ENCODE measurements at regions not wholly inside any gene's neighbourhood (a gene's known extent, or its start where the extent isn't known, plus 50 kb on each side); places are given as distances from the start of the nearest gene placed in this dataset.

GRCh38 chr3:72458375-72458774 is 389.9 kb downstream of the SHQ1 start:
- TF ChIP-seq, protein P1, sequence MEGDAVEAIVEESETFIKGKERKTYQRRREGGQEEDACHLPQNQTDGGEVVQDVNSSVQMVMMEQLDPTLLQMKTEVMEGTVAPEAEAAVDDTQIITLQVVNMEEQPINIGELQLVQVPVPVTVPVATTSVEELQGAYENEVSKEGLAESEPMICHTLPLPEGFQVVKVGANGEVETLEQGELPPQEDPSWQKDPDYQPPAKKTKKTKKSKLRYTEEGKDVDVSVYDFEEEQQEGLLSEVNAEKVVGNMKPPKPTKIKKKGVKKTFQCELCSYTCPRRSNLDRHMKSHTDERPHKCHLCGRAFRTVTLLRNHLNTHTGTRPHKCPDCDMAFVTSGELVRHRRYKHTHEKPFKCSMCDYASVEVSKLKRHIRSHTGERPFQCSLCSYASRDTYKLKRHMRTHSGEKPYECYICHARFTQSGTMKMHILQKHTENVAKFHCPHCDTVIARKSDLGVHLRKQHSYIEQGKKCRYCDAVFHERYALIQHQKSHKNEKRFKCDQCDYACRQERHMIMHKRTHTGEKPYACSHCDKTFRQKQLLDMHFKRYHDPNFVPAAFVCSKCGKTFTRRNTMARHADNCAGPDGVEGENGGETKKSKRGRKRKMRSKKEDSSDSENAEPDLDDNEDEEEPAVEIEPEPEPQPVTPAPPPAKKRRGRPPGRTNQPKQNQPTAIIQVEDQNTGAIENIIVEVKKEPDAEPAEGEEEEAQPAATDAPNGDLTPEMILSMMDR (conservative IDR thresholded peaks at IDR 0.05; ENCODE audit: low read depth in 2 of 2) = no peak
- no peak for TF ChIP-seq POLR2AphosphoS5 (IDR thresholded peaks at IDR 0.05; ENCODE audit: low read depth)
- TF ChIP-seq JUNB (IDR thresholded peaks at IDR 0.05; ENCODE audit: unreplicated experiment) = no peak
- no peak for TF ChIP-seq EZH2 (IDR thresholded peaks at IDR 0.05; ENCODE audit: low read depth, unreplicated experiment)
- TF ChIP-seq STAT1 (IDR thresholded peaks at IDR 0.05; ENCODE audit: unreplicated experiment) = no peak
- no peak for TF ChIP-seq EZH2phosphoT487 (IDR thresholded peaks at IDR 0.05; ENCODE audit: unreplicated experiment)
- no peak for TF ChIP-seq REST (IDR thresholded peaks at IDR 0.05; ENCODE audit: unreplicated experiment)
- TF ChIP-seq, protein P2, sequence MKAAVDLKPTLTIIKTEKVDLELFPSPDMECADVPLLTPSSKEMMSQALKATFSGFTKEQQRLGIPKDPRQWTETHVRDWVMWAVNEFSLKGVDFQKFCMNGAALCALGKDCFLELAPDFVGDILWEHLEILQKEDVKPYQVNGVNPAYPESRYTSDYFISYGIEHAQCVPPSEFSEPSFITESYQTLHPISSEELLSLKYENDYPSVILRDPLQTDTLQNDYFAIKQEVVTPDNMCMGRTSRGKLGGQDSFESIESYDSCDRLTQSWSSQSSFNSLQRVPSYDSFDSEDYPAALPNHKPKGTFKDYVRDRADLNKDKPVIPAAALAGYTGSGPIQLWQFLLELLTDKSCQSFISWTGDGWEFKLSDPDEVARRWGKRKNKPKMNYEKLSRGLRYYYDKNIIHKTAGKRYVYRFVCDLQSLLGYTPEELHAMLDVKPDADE (IDR thresholded peaks at IDR 0.05) = no peak
- TF ChIP-seq CREB1 (CRISPR knock-in tag; IDR thresholded peaks at IDR 0.05; ENCODE audit: low read depth) = no peak
